Esophagus muscularis mucosa (tissue), 4 donors: ENCODE measurements at regions not wholly inside any gene's neighbourhood (a gene's known extent, or its start where the extent isn't known, plus 50 kb on each side); places are given as distances from the start of the nearest gene placed in this dataset.

Experiments
- CTCF ChIP-seq, 3 experiments: fragments of 200-600 bp in 2 of 3; fragments of 450-650 bp in 1 of 3; sonication (generic) in 2 of 3; IDR thresholded peaks; one replicate each; pipeline ENCODE4 v1.5.1; 2017 to 2019; ENCODE audit warnings: antibody characterized with exemption in 3 of 3, mild to moderate bottlenecking in 2 of 3, moderate library complexity in 1 of 3
- EP300 ChIP-seq: sonication (generic); formaldehyde crosslinking; IDR thresholded peaks from one replicate; pipeline ENCODE4 v1.6.1; 2017; ENCODE audit warnings: antibody characterized with exemption
- POLR2A ChIP-seq: fragments of 450-650 bp; IDR thresholded peaks from one replicate; pipeline ENCODE4 v1.6.1; 2017; ENCODE audit warnings: antibody characterized with exemption, moderate library complexity, mild to moderate bottlenecking, low read depth
- POLR2AphosphoS5 ChIP-seq, 2 donors: sonication (generic); formaldehyde crosslinking; IDR thresholded peaks; one replicate each; pipeline ENCODE4 v1.6.1; 2017; ENCODE audit warnings: antibody characterized with exemption in 2 of 2

- TF ChIP-seq POLR2A, result no peak
- TF ChIP-seq CTCF (IDR thresholded peaks at IDR 0.05), result no peak
- no peak for TF ChIP-seq EP300
- TF ChIP-seq POLR2AphosphoS5 (IDR thresholded peaks at IDR 0.05), result no peak
Observed at GRCh38 chr1:172932981-172933380, 117.8 kb downstream of the TNFSF18 start.
